ENCODE measurements at regions not wholly inside any gene's neighbourhood (a gene's known extent, or its start where the extent isn't known, plus 50 kb on each side); places are given as distances from the start of the nearest gene placed in this dataset.

DNA sequence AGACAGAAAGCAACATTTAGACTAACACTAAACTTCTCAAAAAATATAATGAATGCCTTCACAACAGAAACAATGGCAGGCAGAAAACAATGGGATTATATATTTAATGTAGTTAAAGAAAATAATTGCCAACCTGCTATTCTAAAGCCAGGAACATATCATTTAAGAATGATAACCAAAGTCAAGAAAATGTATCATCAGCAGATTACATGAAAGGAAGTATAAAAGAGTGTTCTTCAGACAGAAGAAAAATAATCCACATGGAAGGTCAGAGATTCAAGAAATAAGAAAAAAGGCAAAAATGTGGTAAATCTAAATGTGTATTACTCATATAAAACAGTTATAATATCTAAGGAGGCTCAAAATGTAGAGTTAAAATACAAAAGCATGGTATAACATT is 98.1 kb downstream of the CYP26A1 start:
- no peaks in the 10 kb centered on the region for H3K4me1 ChIP-seq (ENCODE audit: control insufficient read depth, extremely low read depth, insufficient read depth, low read length)
- H3K4me2 ChIP-seq (ENCODE audit: extremely low read depth, insufficient read depth, low read length), result no peak overlapping the region
- TF ChIP-seq EZH2 (IDR thresholded peaks at IDR 0.05; ENCODE audit: low read length, missing control alignments), result no peak
- TF ChIP-seq, protein P1, sequence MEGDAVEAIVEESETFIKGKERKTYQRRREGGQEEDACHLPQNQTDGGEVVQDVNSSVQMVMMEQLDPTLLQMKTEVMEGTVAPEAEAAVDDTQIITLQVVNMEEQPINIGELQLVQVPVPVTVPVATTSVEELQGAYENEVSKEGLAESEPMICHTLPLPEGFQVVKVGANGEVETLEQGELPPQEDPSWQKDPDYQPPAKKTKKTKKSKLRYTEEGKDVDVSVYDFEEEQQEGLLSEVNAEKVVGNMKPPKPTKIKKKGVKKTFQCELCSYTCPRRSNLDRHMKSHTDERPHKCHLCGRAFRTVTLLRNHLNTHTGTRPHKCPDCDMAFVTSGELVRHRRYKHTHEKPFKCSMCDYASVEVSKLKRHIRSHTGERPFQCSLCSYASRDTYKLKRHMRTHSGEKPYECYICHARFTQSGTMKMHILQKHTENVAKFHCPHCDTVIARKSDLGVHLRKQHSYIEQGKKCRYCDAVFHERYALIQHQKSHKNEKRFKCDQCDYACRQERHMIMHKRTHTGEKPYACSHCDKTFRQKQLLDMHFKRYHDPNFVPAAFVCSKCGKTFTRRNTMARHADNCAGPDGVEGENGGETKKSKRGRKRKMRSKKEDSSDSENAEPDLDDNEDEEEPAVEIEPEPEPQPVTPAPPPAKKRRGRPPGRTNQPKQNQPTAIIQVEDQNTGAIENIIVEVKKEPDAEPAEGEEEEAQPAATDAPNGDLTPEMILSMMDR (conservative IDR thresholded peaks at IDR 0.05 in 1 of 2, IDR thresholded peaks at IDR 0.05 in 1 of 2; ENCODE audit: low read depth in 1 of 2, low read length in 2 of 2), result no peak
- no peak overlapping the region for H3K27ac ChIP-seq (ENCODE audit: insufficient read depth, low read length)
- peaks cover 7% of the 10 kb centered on the region for H3K27me3 ChIP-seq (ENCODE audit: control insufficient read depth, insufficient read depth, low read length)
- DNase-seq (ENCODE audit: low read depth in 2 of 2), result no peak
- H3K9me3 ChIP-seq (ENCODE audit: control insufficient read depth, insufficient read depth, low read depth, low read length), result no peaks in the 10 kb centered on the region
- no peaks in the 10 kb centered on the region for H3K79me2 ChIP-seq (ENCODE audit: control insufficient read depth, insufficient read depth, low read length)
- H4K20me1 ChIP-seq (ENCODE audit: control insufficient read depth, extremely low read depth, insufficient read depth, low read length), result no peaks in the 10 kb centered on the region
- no peak overlapping the region for H2AFZ ChIP-seq (ENCODE audit: low read length)
- no peak overlapping the region for H3K4me3 ChIP-seq (replicated peaks in 1 of 4; ENCODE audit: control extremely low read depth in 1 of 4, insufficient read depth in 1 of 4, low read depth in 3 of 4, low read length in 4 of 4)
- H3K9ac ChIP-seq (ENCODE audit: insufficient read depth, low read length), result no peak overlapping the region
- H3K36me3 ChIP-seq (ENCODE audit: control insufficient read depth, insufficient read depth, low read length), result no peaks in the 10 kb centered on the region

DNA sequence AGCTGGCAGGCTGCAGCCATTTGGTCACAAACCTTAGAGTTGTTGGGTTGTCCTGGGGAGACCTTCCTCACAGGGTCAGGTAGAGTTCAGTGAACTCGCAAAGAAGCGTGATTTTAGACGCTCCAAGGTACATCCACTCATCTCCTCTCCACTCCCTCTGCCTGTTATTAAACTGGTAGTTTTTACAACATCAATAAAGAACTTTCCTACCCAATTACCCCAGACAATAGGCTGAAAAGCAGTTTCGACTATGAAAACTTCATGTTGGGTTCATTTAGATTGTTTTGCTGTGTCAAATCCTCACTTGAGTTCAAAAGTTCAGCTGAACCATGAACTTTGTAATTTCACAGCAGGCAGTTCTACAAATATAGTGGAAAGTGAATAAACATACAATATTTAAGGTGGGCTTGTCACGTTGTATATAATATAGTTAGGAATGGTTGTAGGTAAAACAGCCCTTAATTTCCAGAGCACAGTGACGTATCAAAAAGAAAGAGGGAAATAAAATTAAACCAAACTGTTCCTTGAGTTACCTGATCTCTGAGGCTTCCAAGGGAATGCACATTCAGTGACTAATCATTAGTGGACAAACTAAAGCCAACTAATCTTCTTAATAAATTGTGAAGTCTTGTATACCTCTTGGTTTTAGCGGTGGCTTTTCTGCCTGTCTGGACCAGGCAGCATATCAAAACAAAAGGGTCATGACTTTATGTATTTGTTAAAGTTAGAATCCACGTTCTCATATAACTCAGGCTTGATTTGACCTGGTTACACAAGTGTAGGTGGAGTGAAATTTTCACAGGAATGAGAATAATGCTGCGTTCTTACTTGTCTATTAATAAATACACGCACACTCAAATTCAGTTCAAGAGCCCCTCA is 100.5 kb downstream of the CYP26A1 start:
- Histone ChIP-seq H3K27me3 (ENCODE audit: control insufficient read depth, insufficient read depth, low read length) (peaks cover 7% of the 10 kb centered on the region), H3K36me3 (ENCODE audit: control insufficient read depth, insufficient read depth, low read length) (no peaks in the 10 kb centered on the region), H3K9ac (ENCODE audit: insufficient read depth, low read length) (no peak overlapping the region), H3K27ac (ENCODE audit: insufficient read depth, low read length) (no peak overlapping the region), H3K9me3 (ENCODE audit: control insufficient read depth, insufficient read depth, low read depth, low read length) (no peaks in the 10 kb centered on the region), H3K4me2 (ENCODE audit: extremely low read depth, insufficient read depth, low read length) (no peak overlapping the region), H2AFZ (ENCODE audit: low read length) (no peak overlapping the region), H4K20me1 (ENCODE audit: control insufficient read depth, extremely low read depth, insufficient read depth, low read length) (no peaks in the 10 kb centered on the region), H3K4me1 (ENCODE audit: control insufficient read depth, extremely low read depth, insufficient read depth, low read length) (no peaks in the 10 kb centered on the region), H3K4me3 (replicated peaks in 1 of 4; ENCODE audit: control extremely low read depth in 1 of 4, insufficient read depth in 1 of 4, low read depth in 3 of 4, low read length in 4 of 4) (no peak overlapping the region), H3K79me2 (ENCODE audit: control insufficient read depth, insufficient read depth, low read length) (no peaks in the 10 kb centered on the region)
- no peak for DNase-seq (ENCODE audit: low read depth in 2 of 2)
- no peak for TF ChIP-seq EZH2 (IDR thresholded peaks at IDR 0.05; ENCODE audit: low read length, missing control alignments)
- TF ChIP-seq, protein P1 (conservative IDR thresholded peaks at IDR 0.05 in 1 of 2, IDR thresholded peaks at IDR 0.05 in 1 of 2; ENCODE audit: low read depth in 1 of 2, low read length in 2 of 2), result no peak

DNA sequence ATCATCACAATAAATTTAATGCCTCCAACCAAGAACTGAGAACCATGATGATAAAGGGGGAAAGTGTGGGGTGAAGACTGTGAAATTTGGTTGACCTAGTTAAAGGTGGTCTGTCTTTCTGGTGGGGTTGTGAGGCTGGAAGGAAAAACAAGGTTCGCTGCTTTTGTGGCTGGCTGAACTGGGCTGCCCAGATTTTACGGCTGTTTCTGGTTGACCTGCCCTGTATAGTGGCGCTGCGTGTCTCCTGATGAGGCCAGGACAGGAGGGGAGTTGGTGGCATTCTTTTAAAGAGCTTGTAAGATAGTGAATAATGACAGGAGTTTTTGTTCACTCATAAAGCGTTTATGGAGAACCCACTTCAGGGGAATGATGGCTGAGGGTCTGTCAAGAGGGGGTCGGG is 101.8 kb downstream of the CYP26A1 start:
- Histone ChIP-seq H3K9me3 (ENCODE audit: control insufficient read depth, insufficient read depth, low read depth, low read length) (no peaks in the 10 kb centered on the region), H3K4me2 (ENCODE audit: extremely low read depth, insufficient read depth, low read length) (no peak overlapping the region), H3K4me1 (ENCODE audit: control insufficient read depth, extremely low read depth, insufficient read depth, low read length) (no peaks in the 10 kb centered on the region), H3K36me3 (ENCODE audit: control insufficient read depth, insufficient read depth, low read length) (no peaks in the 10 kb centered on the region), H3K27ac (ENCODE audit: insufficient read depth, low read length) (no peak overlapping the region), H4K20me1 (ENCODE audit: control insufficient read depth, extremely low read depth, insufficient read depth, low read length) (no peaks in the 10 kb centered on the region), H2AFZ (ENCODE audit: low read length) (no peak overlapping the region), H3K9ac (ENCODE audit: insufficient read depth, low read length) (no peak overlapping the region), H3K79me2 (ENCODE audit: control insufficient read depth, insufficient read depth, low read length) (no peaks in the 10 kb centered on the region), H3K27me3 (ENCODE audit: control insufficient read depth, insufficient read depth, low read length) (peaks cover 7% of the 10 kb centered on the region), H3K4me3 (replicated peaks in 1 of 4; ENCODE audit: control extremely low read depth in 1 of 4, insufficient read depth in 1 of 4, low read depth in 3 of 4, low read length in 4 of 4) (no peak overlapping the region)
- no peak for DNase-seq (ENCODE audit: low read depth in 2 of 2)
- TF ChIP-seq EZH2 (IDR thresholded peaks at IDR 0.05; ENCODE audit: low read length, missing control alignments), result no peak
- TF ChIP-seq, protein P1 (conservative IDR thresholded peaks at IDR 0.05 in 1 of 2, IDR thresholded peaks at IDR 0.05 in 1 of 2; ENCODE audit: low read depth in 1 of 2, low read length in 2 of 2), result no peak
